ENCODE measurements at regions not wholly inside any gene's neighbourhood (a gene's known extent, or its start where the extent isn't known, plus 50 kb on each side); places are given as distances from the start of the nearest gene placed in this dataset.

DNA sequence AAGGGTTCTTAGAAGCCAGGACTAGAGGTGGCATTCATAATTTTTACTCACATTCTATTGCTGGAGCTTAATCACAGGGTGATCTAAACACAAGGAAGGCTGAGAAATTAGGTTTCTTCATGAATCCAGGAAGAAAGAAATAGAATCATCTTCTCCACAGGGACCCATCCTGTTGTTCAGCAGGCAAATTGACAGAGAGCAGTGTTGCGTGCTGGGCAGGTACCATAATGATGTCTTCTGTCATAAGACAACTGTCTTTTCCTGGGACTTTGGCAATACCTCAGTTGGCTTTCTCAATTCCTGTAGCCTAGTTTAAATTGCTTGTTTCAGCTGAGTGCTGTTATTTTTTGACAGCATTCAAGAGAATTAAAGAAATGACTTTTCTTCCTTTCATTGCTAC lies 468.0 kb upstream of the SYT1 start:
- TF ChIP-seq, protein P1, sequence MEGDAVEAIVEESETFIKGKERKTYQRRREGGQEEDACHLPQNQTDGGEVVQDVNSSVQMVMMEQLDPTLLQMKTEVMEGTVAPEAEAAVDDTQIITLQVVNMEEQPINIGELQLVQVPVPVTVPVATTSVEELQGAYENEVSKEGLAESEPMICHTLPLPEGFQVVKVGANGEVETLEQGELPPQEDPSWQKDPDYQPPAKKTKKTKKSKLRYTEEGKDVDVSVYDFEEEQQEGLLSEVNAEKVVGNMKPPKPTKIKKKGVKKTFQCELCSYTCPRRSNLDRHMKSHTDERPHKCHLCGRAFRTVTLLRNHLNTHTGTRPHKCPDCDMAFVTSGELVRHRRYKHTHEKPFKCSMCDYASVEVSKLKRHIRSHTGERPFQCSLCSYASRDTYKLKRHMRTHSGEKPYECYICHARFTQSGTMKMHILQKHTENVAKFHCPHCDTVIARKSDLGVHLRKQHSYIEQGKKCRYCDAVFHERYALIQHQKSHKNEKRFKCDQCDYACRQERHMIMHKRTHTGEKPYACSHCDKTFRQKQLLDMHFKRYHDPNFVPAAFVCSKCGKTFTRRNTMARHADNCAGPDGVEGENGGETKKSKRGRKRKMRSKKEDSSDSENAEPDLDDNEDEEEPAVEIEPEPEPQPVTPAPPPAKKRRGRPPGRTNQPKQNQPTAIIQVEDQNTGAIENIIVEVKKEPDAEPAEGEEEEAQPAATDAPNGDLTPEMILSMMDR (IDR thresholded peaks at IDR 0.05; ENCODE audit: poor library complexity) = no peak
- TF ChIP-seq EZH2 (IDR thresholded peaks at IDR 0.05; ENCODE audit: borderline replicate concordance) = no peak

Data from hepatocyte (in vitro differentiated cells).